DND-41 (cell line): ENCODE measurements at regions not wholly inside any gene's neighbourhood (a gene's known extent, or its start where the extent isn't known, plus 50 kb on each side); places are given as distances from the start of the nearest gene placed in this dataset.

Experiments used
- CTCF ChIP-seq: IDR thresholded peaks from 2 replicates; pipeline ENCODE4 v1.5.1; 2012; ENCODE audit warnings: borderline replicate concordance, low read length, moderate library complexity, mild to moderate bottlenecking; ENCODE audit not compliant: poor library complexity, severe bottlenecking; ENCODE audit errors: extremely low read depth
- EZH2 ChIP-seq: IDR thresholded peaks from 3 replicates; pipeline ENCODE4 v1.6.1; 2012; ENCODE audit warnings: borderline replicate concordance, low read depth, mild to moderate bottlenecking, moderate library complexity, low read length, inconsistent platforms; ENCODE audit not compliant: severe bottlenecking

GRCh38 chr1:63157085-63157484 lies 165.3 kb upstream of the FOXD3 start:
- TF ChIP-seq CTCF (no peak), EZH2 (no peak)
